ENCODE measurements at regions not wholly inside any gene's neighbourhood (a gene's known extent, or its start where the extent isn't known, plus 50 kb on each side); places are given as distances from the start of the nearest gene placed in this dataset.
A peak's percentile ranks its signal among the peaks of the same experiment; 100 is the strongest.
"Not testable (repeated sequence)": the region's sequence is repeated elsewhere in the genome, so short reads cannot be mapped to it uniquely, and the experiment has no call there.

DNA sequence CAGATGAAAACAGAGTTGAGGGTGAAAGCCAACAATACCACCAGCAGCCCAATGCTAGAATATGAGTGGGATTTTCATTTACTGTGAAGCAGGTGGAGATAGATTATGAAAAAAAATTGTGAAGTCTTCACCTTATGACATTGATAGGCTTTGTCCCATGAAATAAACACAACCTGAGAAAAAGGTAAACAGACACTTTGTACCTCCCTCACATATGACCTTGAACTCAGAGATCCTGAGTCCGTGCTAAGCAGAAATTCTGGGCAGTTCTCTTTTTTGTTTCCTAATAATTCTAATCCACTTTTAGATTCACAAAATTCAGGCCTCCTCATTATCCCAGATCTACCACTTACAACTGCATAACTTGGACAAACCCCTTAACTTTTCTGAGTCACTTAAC lies 127.3 kb upstream of the RORB start:
- Mint-ChIP-seq H3K4me1 (no peaks in the 10 kb centered on the region), H3K9me3 (peaks cover 4% of the 10 kb centered on the region), H3K27ac (no peak overlapping the region), H3K36me3 (no peaks in the 10 kb centered on the region), H3K4me3 (no peak overlapping the region)
- DNase-seq (ENCODE audit: low spot score in 2 of 2) = no peak
- ATAC-seq = no peak

DNA sequence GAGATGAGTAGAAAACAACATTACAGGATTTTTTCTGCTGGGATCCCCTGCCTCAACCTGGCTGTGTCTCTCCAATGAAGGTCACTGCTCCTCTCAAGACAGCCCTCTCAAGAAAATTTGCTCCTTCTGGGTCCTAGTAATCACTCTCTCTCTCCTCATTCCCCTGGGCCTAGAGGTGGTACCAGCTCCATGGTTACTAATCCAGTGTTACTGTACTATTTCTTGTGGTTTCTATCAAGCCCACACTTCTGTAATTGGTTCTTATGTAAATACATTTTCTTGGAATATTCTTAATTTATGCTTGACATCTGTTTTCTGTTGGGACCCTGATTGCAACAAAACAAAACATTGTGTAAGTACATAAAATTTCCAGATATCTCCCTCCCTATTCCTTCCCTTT lies 123.8 kb upstream of the RORB start:
- Mint-ChIP-seq H3K4me1 (no peaks in the 10 kb centered on the region), H3K27ac (no peak overlapping the region), H3K36me3 (no peaks in the 10 kb centered on the region), H3K4me3 (no peak overlapping the region), H3K9me3 (no peaks in the 10 kb centered on the region)
- no peak for ATAC-seq
- no peak for DNase-seq (ENCODE audit: low spot score in 2 of 2)

DNA sequence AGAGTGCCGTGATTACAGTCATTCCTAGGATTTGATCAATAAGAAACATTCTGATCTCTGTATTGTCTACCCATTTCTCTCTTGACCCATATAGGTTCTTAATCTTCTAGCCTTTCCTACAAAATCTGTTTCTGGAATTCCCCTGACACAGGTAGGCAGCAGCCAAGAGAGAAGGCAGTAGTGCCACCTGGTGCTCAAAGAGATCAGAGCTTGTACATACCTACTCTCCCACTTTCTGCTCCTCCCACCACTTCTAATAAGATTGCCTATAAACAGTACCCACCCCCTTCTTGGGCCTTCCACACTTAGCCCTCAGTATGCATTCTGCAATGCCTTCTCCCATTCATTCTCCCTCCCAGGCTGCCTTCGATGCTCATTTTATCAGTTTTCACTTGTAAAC lies 117.4 kb upstream of the RORB start:
- H3K27ac Mint-ChIP-seq = no peak overlapping the region
- no peaks in the 10 kb centered on the region for H3K36me3 Mint-ChIP-seq
- no peak for DNase-seq (ENCODE audit: low spot score in 2 of 2)
- H3K4me1 Mint-ChIP-seq = no peaks in the 10 kb centered on the region
- H3K9me3 Mint-ChIP-seq = no peaks in the 10 kb centered on the region
- ATAC-seq = peak; percentile 61
- H3K4me3 Mint-ChIP-seq = no peak overlapping the region

DNA sequence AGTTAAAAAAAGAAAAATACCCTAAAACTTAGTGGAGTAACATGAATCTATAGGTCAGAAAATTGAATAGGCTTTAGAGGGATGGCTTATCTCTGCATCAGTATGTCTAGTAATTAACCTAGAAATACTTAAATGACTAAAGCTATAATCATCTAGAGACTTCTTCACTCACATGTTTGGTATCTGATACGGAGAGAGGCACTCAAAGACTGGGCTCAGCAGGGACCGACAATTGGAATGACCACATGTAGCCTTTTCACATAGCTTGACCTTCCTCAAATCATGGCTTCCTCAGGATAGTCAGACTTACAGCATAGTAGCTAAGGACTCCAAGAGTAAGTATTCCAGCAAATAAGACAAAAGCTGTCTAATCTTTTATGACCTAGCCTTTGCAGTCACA lies 105.3 kb upstream of the RORB start:
- H3K4me1 Mint-ChIP-seq = no peaks in the 10 kb centered on the region
- no peak for ATAC-seq
- no peak for DNase-seq (ENCODE audit: low spot score in 2 of 2)
- H3K9me3 Mint-ChIP-seq = peaks cover 6% of the 10 kb centered on the region
- H3K27ac Mint-ChIP-seq = no peak overlapping the region
- H3K36me3 Mint-ChIP-seq = no peaks in the 10 kb centered on the region
- H3K4me3 Mint-ChIP-seq = no peak overlapping the region

DNA sequence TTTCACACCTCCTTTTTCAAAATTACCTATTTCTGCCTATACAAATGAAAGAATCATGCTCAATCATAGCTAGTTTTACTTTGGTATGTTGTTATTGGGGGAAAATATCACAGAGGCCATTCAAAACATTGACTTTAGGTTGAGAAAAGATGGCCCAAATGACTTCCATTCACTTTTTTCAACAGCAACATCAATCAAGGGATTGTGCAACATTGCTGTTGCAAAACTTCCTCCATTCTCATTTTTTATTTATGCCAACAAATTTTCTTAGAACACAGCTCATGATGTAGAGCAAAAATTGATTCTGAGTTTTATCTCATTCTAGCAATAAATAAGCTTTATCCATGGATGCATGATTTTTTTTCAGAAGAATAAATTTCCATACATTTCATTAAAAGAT lies 93.6 kb upstream of the RORB start:
- Mint-ChIP-seq H3K4me1 (no peaks in the 10 kb centered on the region), H3K4me3 (no peak overlapping the region), H3K27ac (no peak overlapping the region), H3K36me3 (no peaks in the 10 kb centered on the region), H3K9me3 (peaks cover 23% of the 10 kb centered on the region)
- no peak for DNase-seq (ENCODE audit: low spot score in 2 of 2)
- ATAC-seq = no peak

DNA sequence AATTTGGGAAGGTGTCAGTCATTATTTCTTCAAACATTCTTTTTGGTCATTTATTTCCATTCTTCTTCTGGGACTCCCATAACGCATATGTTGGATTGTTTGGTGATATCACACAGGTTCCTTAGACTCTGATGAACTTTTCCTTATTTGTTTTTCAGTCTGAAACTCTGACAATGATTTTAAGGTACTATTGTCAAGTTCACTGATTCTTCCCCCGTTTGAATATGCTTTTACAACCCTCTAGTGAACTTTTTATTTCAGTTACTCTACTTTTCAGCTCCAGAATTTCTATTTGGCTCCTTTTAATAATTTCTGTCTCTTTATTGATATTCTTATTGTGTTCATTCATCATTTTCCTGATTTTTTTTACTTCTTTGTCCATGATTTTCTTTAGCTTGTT lies 92.5 kb upstream of the RORB start:
- ATAC-seq (no peak), DNase-seq (ENCODE audit: low spot score in 2 of 2) (no peak)
- Mint-ChIP-seq H3K9me3 (peaks cover 23% of the 10 kb centered on the region), H3K36me3 (no peaks in the 10 kb centered on the region), H3K27ac (no peak overlapping the region), H3K4me3 (no peak overlapping the region), H3K4me1 (no peaks in the 10 kb centered on the region)

DNA sequence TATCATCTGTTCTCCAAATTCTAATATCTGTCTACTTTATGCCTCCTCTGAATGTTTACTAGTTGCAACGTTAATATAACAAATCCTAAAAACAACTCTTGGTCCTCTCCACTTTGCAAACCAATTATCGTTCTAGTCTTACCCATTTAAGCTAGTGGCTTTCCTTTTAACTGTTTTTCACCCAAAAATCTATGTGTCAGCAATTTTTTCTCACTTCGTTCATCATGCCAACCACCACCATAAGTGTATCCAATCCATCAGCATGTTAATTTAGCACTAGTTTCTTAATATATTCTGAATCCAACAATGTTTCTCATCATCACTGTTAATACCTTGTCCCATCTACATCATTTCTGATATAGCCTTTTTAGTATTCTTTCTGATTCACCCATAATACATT lies 90.0 kb upstream of the RORB start:
- peaks cover 21% of the 10 kb centered on the region for H3K9me3 Mint-ChIP-seq
- H3K4me3 Mint-ChIP-seq = no peak overlapping the region
- DNase-seq (ENCODE audit: low spot score in 2 of 2) (no peak), ATAC-seq (no peak)
- no peak overlapping the region for H3K27ac Mint-ChIP-seq
- H3K4me1 Mint-ChIP-seq = no peaks in the 10 kb centered on the region
- no peaks in the 10 kb centered on the region for H3K36me3 Mint-ChIP-seq

DNA sequence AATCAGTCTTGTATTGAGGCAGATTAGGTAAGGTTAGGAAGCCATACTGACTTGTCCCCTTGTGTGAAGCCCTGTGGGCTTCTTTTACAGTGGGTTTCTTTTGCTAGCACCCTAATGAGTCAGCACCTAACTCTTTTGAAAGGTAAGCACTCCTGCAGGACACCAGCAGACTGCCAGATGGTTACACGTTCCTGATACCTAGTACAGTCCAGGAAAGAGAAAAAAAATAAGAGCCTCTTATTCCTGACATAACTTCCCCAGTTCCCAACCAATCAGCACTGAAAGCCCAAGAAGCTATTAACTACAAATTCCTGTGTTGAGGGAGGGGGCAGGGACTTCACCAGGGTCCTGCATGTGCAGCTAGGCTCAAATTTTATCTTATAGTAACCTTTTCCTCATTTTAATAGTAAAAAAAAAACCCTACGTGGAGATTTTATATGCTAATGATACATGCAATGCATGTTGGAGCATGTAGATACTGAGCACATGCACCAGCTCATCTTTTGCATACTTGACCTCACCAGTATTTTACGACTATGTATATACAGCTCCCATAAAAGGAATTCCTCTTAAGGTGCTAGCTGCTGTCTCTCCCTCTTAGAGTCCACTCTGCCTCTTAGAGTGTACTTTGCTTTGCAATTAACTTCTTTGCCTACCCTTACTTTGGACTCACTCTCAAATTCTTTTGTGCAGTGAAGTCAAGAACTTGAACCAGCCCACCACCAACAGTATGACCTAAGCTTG lies 84.7 kb upstream of the RORB start:
- ATAC-seq = no peak
- Mint-ChIP-seq H3K9me3 (peaks cover 9% of the 10 kb centered on the region), H3K4me3 (no peak overlapping the region), H3K4me1 (peaks cover 5% of the 10 kb centered on the region), H3K36me3 (no peaks in the 10 kb centered on the region), H3K27ac (no peak overlapping the region)
- no peak for DNase-seq (ENCODE audit: low spot score in 2 of 2)

DNA sequence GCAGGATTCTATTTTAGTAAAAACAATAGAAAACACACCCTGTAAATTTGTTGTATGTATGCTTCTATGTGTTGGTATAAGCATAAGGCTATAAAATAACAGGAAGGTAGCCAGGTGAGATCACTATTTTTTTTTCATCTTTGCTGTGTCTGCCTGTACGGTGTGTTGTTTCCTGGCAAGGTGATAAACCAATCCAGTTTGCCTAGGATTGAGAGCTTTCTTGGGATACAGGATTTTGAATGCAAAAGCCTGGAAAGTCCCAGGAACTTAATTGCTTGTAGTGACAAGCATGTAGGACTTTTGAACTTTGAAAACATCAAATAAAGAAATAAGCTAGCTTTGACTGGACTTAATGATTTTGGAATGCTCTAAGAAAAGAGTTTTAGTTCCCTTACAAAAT lies 83.3 kb upstream of the RORB start:
- ATAC-seq = no peak

DNA sequence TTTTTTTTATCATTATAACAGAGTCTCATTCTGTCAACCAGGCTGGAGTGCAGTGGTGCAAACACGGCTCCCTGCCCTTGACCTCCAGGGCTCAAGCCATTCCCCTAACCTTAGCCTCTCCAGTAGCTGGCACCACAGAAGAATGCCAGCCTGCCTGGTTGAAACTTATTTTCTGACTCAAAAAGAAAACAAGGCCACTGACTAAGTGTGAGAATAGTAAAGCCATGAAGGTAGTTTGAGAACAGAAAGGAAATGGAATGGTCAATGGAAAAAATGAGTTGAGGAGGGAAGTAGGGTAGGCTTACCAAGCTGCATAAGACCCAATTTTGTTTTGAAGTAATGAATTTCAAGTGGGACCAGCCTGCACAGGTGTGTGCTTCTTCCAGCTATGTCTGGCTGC lies 82.8 kb upstream of the RORB start:
- no peak overlapping the region for H3K4me3 Mint-ChIP-seq
- DNase-seq (ENCODE audit: low spot score in 2 of 2) = no peak
- no peak overlapping the region for H3K27ac Mint-ChIP-seq
- ATAC-seq = peak; percentile 73
- H3K36me3 Mint-ChIP-seq = no peaks in the 10 kb centered on the region
- peaks cover 9% of the 10 kb centered on the region for H3K9me3 Mint-ChIP-seq
- H3K4me1 Mint-ChIP-seq = peaks cover 5% of the 10 kb centered on the region

More for the DNA sequence above, 83.3 kb upstream of the RORB start:
- DNase-seq (ENCODE audit: low spot score in 2 of 2) = no peak
- Mint-ChIP-seq H3K4me3 (no peak overlapping the region), H3K4me1 (peaks cover 5% of the 10 kb centered on the region), H3K27ac (no peak overlapping the region), H3K9me3 (peaks cover 9% of the 10 kb centered on the region), H3K36me3 (no peaks in the 10 kb centered on the region)

DNA sequence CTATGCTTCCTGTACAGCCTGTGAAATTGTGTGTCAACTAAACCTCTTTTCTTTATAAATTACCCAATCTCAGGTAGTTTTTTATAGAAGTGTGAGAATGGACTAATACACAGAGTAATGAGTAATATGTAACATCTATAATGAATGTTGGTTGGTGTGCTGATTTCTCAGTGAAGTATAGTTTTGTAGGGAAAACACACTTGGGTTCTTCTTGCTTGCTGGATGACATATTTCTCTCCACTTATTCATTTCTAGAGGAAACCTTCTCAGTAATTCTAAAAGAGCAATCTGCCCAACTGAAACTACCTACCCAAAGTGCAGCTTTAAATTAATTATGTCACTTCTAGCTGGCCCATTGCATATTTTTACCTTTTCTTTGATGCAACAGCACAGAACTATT lies 81.1 kb upstream of the RORB start:
- Mint-ChIP-seq H3K4me3 (no peak overlapping the region), H3K36me3 (no peaks in the 10 kb centered on the region), H3K4me1 (peaks cover 5% of the 10 kb centered on the region), H3K27ac (no peak overlapping the region), H3K9me3 (peaks cover 9% of the 10 kb centered on the region)
- peak; percentile 83 for ATAC-seq
- DNase-seq (ENCODE audit: low spot score in 2 of 2) = no peak

DNA sequence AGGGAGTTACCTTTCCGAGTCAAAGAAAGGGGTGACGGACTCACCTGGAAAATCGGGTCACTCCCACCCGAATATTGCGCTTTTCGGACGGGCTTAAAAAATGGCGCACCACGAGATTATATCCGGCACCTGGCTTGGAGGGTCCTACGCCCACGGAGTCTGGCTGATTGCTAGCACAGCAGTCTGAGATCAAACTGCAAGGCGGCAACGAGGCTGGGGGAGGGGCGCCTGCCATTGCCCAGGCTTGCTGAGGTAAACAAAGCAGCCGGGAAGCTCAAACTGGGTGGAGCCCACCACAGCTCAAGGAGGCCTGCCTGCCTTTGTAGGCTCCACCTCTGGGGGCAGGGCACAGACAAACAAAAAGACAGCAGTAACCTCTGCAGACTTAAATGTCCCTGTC lies 72.6 kb upstream of the RORB start:
- not testable (repeated sequence) for DNase-seq (ENCODE audit: low spot score in 2 of 2); H3K9me3 Mint-ChIP-seq; H3K27ac Mint-ChIP-seq; ATAC-seq; H3K4me1 Mint-ChIP-seq; H3K36me3 Mint-ChIP-seq; H3K4me3 Mint-ChIP-seq

DNA sequence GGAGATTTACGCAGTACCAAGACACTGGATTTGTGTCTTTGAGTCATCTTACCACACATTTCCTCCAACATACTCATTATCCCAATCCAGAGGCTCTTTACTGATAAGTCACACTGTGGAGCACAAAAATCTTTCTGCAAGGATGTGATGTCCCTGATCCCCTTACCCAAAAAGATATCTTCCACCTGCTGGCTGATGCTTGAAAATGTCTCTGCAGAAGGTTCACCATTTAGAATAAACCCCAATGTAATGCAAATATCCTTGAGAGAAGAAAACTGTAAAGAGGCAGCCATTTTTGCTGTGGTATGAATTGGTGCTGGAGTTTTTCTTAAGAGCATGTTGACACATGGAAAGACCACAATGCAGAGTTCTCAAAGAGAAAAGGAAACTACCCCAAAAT lies 65.7 kb upstream of the RORB start:
- Mint-ChIP-seq H3K36me3 (no peaks in the 10 kb centered on the region), H3K4me3 (no peak overlapping the region), H3K4me1 (no peaks in the 10 kb centered on the region), H3K9me3 (no peaks in the 10 kb centered on the region), H3K27ac (no peak overlapping the region)
- DNase-seq (ENCODE audit: low spot score in 2 of 2) (no peak), ATAC-seq (no peak)

DNA sequence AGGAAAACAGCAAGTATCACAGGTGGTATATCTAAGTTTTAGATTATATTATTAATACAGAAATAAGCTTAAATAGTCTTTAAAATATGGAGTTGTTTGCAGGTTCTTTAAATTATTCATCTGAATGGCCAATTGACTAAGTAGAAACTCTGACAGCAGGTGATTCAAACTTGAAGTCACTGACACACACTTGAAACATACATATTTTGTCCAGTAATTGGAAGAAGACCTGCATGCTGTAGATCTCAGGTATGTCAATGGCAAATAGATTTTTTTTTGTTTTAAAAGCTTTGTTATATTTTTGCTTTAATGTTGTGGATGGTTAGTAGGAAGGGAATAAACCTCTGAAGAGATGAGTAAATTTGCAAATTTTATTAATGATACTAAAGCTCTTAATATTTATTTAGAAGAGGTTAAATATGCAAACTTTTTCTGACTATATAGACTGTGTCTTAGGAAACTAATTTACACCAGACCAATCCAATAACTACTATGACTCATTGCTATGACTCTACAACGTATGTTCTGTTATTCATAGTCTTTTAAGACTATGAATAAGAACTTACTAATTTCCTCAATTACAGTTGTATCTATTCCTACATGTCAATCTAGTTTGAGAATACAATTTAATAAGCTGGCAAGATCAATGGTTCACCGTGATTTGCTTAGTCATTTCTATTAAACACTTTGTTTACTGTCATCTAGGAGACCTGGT lies 53.9 kb upstream of the RORB start:
- no peaks in the 10 kb centered on the region for H3K36me3 Mint-ChIP-seq
- peak; percentile 60 for ATAC-seq
- peaks cover 8% of the 10 kb centered on the region for H3K9me3 Mint-ChIP-seq
- no peak for DNase-seq (ENCODE audit: low spot score in 2 of 2)
- H3K4me1 Mint-ChIP-seq = no peaks in the 10 kb centered on the region
- no peak overlapping the region for H3K27ac Mint-ChIP-seq
- no peak overlapping the region for H3K4me3 Mint-ChIP-seq

DNA sequence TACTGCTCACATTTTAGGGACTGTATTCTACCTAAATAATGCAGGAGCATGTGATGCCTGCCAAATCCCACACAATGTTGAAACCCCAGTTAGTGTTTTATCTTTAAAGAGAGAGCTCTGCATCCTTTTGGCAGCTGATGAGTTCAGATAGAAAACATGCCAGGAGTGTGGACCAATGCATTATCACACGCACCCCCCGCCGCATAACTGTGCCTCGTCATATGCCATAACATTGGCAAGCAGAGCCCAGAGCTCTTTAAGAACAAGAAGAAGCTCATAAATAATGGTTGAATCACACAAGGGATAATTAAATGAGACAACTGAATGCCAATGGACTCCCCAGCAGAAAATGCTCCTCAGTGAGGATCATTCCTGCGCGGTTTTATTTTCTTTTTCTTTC lies 52.8 kb upstream of the RORB start:
- no peak for DNase-seq (ENCODE audit: low spot score in 2 of 2)
- no peak for ATAC-seq
- no peak overlapping the region for H3K4me3 Mint-ChIP-seq
- H3K36me3 Mint-ChIP-seq = no peaks in the 10 kb centered on the region
- no peaks in the 10 kb centered on the region for H3K4me1 Mint-ChIP-seq
- no peak overlapping the region for H3K27ac Mint-ChIP-seq
- peaks cover 8% of the 10 kb centered on the region for H3K9me3 Mint-ChIP-seq

All from stimulated activated effector memory CD8-positive, alpha-beta T cell treated with anti-CD3 and anti-CD28 coated beads, Interleukin-12 subunit alpha, Interleukin-12 subunit beta, amount 100 ng/mL, for 72 hours (primary cell).